ENCODE measurements at regions not wholly inside any gene's neighbourhood (a gene's known extent, or its start where the extent isn't known, plus 50 kb on each side); places are given as distances from the start of the nearest gene placed in this dataset.

DNA sequence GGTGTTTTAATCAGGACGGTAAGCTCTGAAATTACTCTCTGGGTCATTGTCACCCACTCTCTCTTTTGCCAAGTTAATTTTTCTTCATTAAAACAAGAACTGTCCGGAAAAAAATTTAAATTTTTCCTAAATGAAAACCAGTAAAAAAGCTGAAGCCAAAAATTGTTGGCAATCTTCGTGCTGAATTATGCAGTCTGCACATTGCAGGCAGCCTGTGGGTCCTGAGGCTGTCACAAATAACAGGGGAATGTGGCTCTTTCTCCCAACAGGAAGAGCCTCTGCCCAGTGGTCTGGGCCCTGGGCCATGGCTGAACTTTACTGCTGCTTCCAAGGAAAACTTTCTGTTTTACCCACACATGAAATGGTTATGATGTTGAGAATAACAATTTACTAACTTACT, 153.9 kb upstream of the SPAG17 start:
- TF ChIP-seq, protein P1, sequence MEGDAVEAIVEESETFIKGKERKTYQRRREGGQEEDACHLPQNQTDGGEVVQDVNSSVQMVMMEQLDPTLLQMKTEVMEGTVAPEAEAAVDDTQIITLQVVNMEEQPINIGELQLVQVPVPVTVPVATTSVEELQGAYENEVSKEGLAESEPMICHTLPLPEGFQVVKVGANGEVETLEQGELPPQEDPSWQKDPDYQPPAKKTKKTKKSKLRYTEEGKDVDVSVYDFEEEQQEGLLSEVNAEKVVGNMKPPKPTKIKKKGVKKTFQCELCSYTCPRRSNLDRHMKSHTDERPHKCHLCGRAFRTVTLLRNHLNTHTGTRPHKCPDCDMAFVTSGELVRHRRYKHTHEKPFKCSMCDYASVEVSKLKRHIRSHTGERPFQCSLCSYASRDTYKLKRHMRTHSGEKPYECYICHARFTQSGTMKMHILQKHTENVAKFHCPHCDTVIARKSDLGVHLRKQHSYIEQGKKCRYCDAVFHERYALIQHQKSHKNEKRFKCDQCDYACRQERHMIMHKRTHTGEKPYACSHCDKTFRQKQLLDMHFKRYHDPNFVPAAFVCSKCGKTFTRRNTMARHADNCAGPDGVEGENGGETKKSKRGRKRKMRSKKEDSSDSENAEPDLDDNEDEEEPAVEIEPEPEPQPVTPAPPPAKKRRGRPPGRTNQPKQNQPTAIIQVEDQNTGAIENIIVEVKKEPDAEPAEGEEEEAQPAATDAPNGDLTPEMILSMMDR (conservative IDR thresholded peaks at IDR 0.05 in 1 of 2, IDR thresholded peaks at IDR 0.05 in 1 of 2; ENCODE audit: extremely low read depth in 1 of 2, insufficient read depth in 1 of 2, low read depth in 1 of 2, low read length in 2 of 2): no peak
- TF ChIP-seq EZH2 (IDR thresholded peaks at IDR 0.05; ENCODE audit: borderline replicate concordance, low read length): no peak

Data from mammary epithelial cell (primary cell).